PFSK-1 (cell line): ENCODE measurements at regions not wholly inside any gene's neighbourhood (a gene's known extent, or its start where the extent isn't known, plus 50 kb on each side); places are given as distances from the start of the nearest gene placed in this dataset.

Experiments used
- FOXP2 ChIP-seq: optimal IDR thresholded peaks from 2 replicates; pipeline ENCODE3; 2011; ENCODE audit warnings: borderline replicate concordance, control low read depth, inconsistent platforms; ENCODE audit not compliant: insufficient read depth; ENCODE audit errors: extremely low read length, extremely low read depth
- POLR2AphosphoS5 ChIP-seq: IDR thresholded peaks from 2 replicates; pipeline ENCODE4 v1.6.1; 2012; ENCODE audit warnings: low read depth, mild to moderate bottlenecking, control low read depth, low read length, moderate library complexity
- REST ChIP-seq, 2 experiments: IDR thresholded peaks; 2 replicates each; pipeline versions ENCODE4 v1.6.1 to v1.8.0; 2011 to 2012; ENCODE audit warnings: low read depth in 2 of 2, low read length in 2 of 2, control low read depth in 1 of 2, inconsistent platforms in 1 of 2, mild to moderate bottlenecking in 1 of 2, moderate library complexity in 1 of 2; ENCODE audit not compliant: insufficient read depth in 1 of 2
- SIN3A ChIP-seq: IDR thresholded peaks from 2 replicates; pipeline ENCODE4 v1.6.1; 2012; ENCODE audit warnings: mild to moderate bottlenecking, low read length, moderate library complexity, borderline replicate concordance; ENCODE audit not compliant: insufficient read depth
- TAF1 ChIP-seq: IDR thresholded peaks from 2 replicates; pipeline ENCODE4 v1.6.1; 2012; ENCODE audit warnings: low read length, control low read depth, borderline replicate concordance; ENCODE audit not compliant: insufficient read depth

GRCh38 chrX:131762802-131763234, 218.9 kb downstream of the OR13H1 start:
- TF ChIP-seq FOXP2 (no peak), TAF1 (no peak), REST (IDR thresholded peaks at IDR 0.05; ENCODE audit: insufficient read depth in 1 of 2, low read depth in 2 of 2, low read length in 2 of 2) (no peak), POLR2AphosphoS5 (no peak), SIN3A (no peak)

GRCh38 chrX:131763674-131764073, 219.8 kb downstream of the OR13H1 start:
- TF ChIP-seq POLR2AphosphoS5 (no peak), TAF1 (no peak), SIN3A (no peak), REST (IDR thresholded peaks at IDR 0.05; ENCODE audit: insufficient read depth in 1 of 2, low read depth in 2 of 2, low read length in 2 of 2) (no peak), FOXP2 (no peak)

- TF ChIP-seq SIN3A (no peak), POLR2AphosphoS5 (no peak), REST (IDR thresholded peaks at IDR 0.05; ENCODE audit: insufficient read depth in 1 of 2, low read depth in 2 of 2, low read length in 2 of 2) (no peak), TAF1 (no peak), FOXP2 (no peak)
Measured at GRCh38 chrX:131764216-131764615, 220.3 kb downstream of the OR13H1 start.

GRCh38 chrX:131778269-131779218, 234.7 kb downstream of the OR13H1 start:
- TF ChIP-seq FOXP2: no peak
- no peak for TF ChIP-seq REST (IDR thresholded peaks at IDR 0.05; ENCODE audit: insufficient read depth in 1 of 2, low read depth in 2 of 2, low read length in 2 of 2)
- no peak for TF ChIP-seq POLR2AphosphoS5
- no peak for TF ChIP-seq TAF1
- TF ChIP-seq SIN3A: no peak
